ENCODE measurements at regions not wholly inside any gene's neighbourhood (a gene's known extent, or its start where the extent isn't known, plus 50 kb on each side); places are given as distances from the start of the nearest gene placed in this dataset.
A peak's percentile ranks its signal among the peaks of the same experiment; 100 is the strongest.

- H3K36me3 ChIP-seq, result no peaks in the 10 kb centered on the region
- peak; percentile 16 for DNase-seq
- no peaks in the 10 kb centered on the region for H3K27me3 ChIP-seq
Measured at GRCh38 chr2:196372811-196373664, 201.7 kb upstream of the STK17B start.

GRCh38 chr2:196376984-196377877 is 205.9 kb upstream of the STK17B start:
- 81 to 83% methylated on average over 8 of the region's 8 CpGs for WGBS, 2 donors (ENCODE audit: low coverage in 1 of 2)
- Histone ChIP-seq H3K27ac (no peak overlapping the region), H3K4me3 (no peak overlapping the region), H3K9me3 (no peaks in the 10 kb centered on the region), H3K4me1 (peaks cover 9 to 29% (median 24%) of the 10 kb centered on the region in 4 donors), H3K27me3 (no peaks in the 10 kb centered on the region), H3K36me3 (no peaks in the 10 kb centered on the region)
- no peak for TF ChIP-seq EP300 (IDR thresholded peaks at IDR 0.05; ENCODE audit: low read depth)
- no peak for TF ChIP-seq POLR2AphosphoS5 (IDR thresholded peaks at IDR 0.05)
- TF ChIP-seq POLR2A (IDR thresholded peaks at IDR 0.05), result no peak
- TF ChIP-seq, protein P1, sequence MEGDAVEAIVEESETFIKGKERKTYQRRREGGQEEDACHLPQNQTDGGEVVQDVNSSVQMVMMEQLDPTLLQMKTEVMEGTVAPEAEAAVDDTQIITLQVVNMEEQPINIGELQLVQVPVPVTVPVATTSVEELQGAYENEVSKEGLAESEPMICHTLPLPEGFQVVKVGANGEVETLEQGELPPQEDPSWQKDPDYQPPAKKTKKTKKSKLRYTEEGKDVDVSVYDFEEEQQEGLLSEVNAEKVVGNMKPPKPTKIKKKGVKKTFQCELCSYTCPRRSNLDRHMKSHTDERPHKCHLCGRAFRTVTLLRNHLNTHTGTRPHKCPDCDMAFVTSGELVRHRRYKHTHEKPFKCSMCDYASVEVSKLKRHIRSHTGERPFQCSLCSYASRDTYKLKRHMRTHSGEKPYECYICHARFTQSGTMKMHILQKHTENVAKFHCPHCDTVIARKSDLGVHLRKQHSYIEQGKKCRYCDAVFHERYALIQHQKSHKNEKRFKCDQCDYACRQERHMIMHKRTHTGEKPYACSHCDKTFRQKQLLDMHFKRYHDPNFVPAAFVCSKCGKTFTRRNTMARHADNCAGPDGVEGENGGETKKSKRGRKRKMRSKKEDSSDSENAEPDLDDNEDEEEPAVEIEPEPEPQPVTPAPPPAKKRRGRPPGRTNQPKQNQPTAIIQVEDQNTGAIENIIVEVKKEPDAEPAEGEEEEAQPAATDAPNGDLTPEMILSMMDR (IDR thresholded peaks at IDR 0.05), result no peak
- in situ Hi-C loops (cut with MboI; ENCODE audit: low pct_ligation_motif_present in 1 of 4, low pct_unique_long_range_greater_than_20kb in 1 of 4, low sequenced_read_pairs in 3 of 4) (no loop called here), intact Hi-C loops (cut with DNase I; ENCODE audit: low total_unique reads) (no loop called here)
- DNase-seq, result no peak

More at GRCh38 chr2:196372811-196373664, 201.7 kb upstream of the STK17B start:
- peak overlapping the region in 3 of 4 donors; percentile 47 to 50 (median 49) for H3K27ac ChIP-seq
- peaks cover 7 to 16% (median 8%) of the 10 kb centered on the region in 4 donors for H3K4me1 ChIP-seq
- WGBS, 2 donors (ENCODE audit: low coverage in 1 of 2), result 40 to 46% methylated on average over 6 of the region's 6 CpGs
- H3K4me3 ChIP-seq, result no peak overlapping the region
- in situ Hi-C loops (cut with MboI; ENCODE audit: low pct_ligation_motif_present in 1 of 4, low pct_unique_long_range_greater_than_20kb in 1 of 4, low sequenced_read_pairs in 3 of 4), result no loop called here
- intact Hi-C loops (cut with DNase I; ENCODE audit: low total_unique reads), result no loop called here
- no peaks in the 10 kb centered on the region for H3K9me3 ChIP-seq
- TF ChIP-seq, protein P1 (IDR thresholded peaks at IDR 0.05), result no peak
- no peak for TF ChIP-seq EP300 (IDR thresholded peaks at IDR 0.05; ENCODE audit: low read depth)
- TF ChIP-seq POLR2A (IDR thresholded peaks at IDR 0.05), result no peak
- no peak for TF ChIP-seq POLR2AphosphoS5 (IDR thresholded peaks at IDR 0.05)

- in situ Hi-C loops (cut with MboI; ENCODE audit: low pct_ligation_motif_present in 1 of 4, low pct_unique_long_range_greater_than_20kb in 1 of 4, low sequenced_read_pairs in 3 of 4), result no loop called here
- Histone ChIP-seq H3K36me3 (no peaks in the 10 kb centered on the region), H3K27ac (peak overlapping the region in 2 of 4 donors; percentile 34 to 36), H3K4me3 (no peak overlapping the region), H3K4me1 (peaks cover 2 to 18% (median 15%) of the 10 kb centered on the region in 4 donors), H3K9me3 (no peaks in the 10 kb centered on the region), H3K27me3 (no peaks in the 10 kb centered on the region)
- TF ChIP-seq POLR2A (IDR thresholded peaks at IDR 0.05), result no peak
- TF ChIP-seq, protein P1 (IDR thresholded peaks at IDR 0.05), result no peak
- TF ChIP-seq POLR2AphosphoS5 (IDR thresholded peaks at IDR 0.05), result no peak
- TF ChIP-seq EP300 (IDR thresholded peaks at IDR 0.05; ENCODE audit: low read depth), result no peak
- 66% methylated on average over 3 of the region's 3 CpGs; no CpG with 5 or more reads in 1 of the 2 donors for WGBS, 2 donors (ENCODE audit: low coverage in 1 of 2)
- intact Hi-C loops (cut with DNase I; ENCODE audit: low total_unique reads), result no loop called here
- no peak for DNase-seq
Measured at GRCh38 chr2:196379600-196379999, 208.2 kb upstream of the STK17B start.

DNA sequence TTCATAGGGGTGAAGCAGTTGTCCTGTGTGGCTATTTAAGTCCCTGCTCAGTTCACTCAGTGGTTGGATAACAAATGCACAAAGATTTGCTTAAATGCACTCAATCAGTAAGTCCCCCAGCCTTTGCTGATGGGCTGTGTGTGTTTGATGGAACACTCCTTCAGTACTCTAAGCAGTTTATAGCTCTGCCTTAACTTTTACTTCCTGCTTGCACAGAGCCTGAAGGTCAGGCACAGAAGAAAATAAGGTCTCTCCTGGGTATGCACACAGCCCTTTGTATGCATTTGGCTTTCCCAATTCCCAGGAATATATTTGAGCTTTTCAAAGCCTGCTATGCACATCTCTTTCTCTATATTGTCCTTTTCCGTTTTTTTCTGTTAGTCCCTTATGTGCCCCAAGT is 208.7 kb upstream of the STK17B start:
- Histone ChIP-seq H3K4me3 (no peak overlapping the region), H3K4me1 (peaks cover 2 to 18% (median 15%) of the 10 kb centered on the region in 4 donors), H3K9me3 (no peaks in the 10 kb centered on the region), H3K27me3 (no peaks in the 10 kb centered on the region), H3K36me3 (no peaks in the 10 kb centered on the region), H3K27ac (peak overlapping the region in 3 of 4 donors; percentile 15 to 36 (median 34))
- 23 to 38% methylated on average over 1 of the region's 1 CpG for WGBS, 2 donors (ENCODE audit: low coverage in 1 of 2)
- TF ChIP-seq, protein P1 (IDR thresholded peaks at IDR 0.05), result no peak
- TF ChIP-seq POLR2A (IDR thresholded peaks at IDR 0.05) (no peak), POLR2AphosphoS5 (IDR thresholded peaks at IDR 0.05) (no peak), EP300 (IDR thresholded peaks at IDR 0.05; ENCODE audit: low read depth) (no peak)
- in situ Hi-C loops (cut with MboI; ENCODE audit: low pct_ligation_motif_present in 1 of 4, low pct_unique_long_range_greater_than_20kb in 1 of 4, low sequenced_read_pairs in 3 of 4) (no loop called here), intact Hi-C loops (cut with DNase I; ENCODE audit: low total_unique reads) (no loop called here)
- DNase-seq, result no peak

Measured in transverse colon (tissue), 4 donors.